ENCODE measurements at regions not wholly inside any gene's neighbourhood (a gene's known extent, or its start where the extent isn't known, plus 50 kb on each side); places are given as distances from the start of the nearest gene placed in this dataset.
"Not testable (repeated sequence)": the region's sequence is repeated elsewhere in the genome, so short reads cannot be mapped to it uniquely, and the experiment has no call there.

GRCh38 chr1:157247764-157248049, 109.5 kb upstream of the ETV3 start:
- TF ChIP-seq POLR2AphosphoS5 (IDR thresholded peaks at IDR 0.05) = not testable (repeated sequence)
- TF ChIP-seq, protein P1, sequence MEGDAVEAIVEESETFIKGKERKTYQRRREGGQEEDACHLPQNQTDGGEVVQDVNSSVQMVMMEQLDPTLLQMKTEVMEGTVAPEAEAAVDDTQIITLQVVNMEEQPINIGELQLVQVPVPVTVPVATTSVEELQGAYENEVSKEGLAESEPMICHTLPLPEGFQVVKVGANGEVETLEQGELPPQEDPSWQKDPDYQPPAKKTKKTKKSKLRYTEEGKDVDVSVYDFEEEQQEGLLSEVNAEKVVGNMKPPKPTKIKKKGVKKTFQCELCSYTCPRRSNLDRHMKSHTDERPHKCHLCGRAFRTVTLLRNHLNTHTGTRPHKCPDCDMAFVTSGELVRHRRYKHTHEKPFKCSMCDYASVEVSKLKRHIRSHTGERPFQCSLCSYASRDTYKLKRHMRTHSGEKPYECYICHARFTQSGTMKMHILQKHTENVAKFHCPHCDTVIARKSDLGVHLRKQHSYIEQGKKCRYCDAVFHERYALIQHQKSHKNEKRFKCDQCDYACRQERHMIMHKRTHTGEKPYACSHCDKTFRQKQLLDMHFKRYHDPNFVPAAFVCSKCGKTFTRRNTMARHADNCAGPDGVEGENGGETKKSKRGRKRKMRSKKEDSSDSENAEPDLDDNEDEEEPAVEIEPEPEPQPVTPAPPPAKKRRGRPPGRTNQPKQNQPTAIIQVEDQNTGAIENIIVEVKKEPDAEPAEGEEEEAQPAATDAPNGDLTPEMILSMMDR (IDR thresholded peaks at IDR 0.05) = not testable (repeated sequence)
